GM12875 (cell line): ENCODE measurements at regions not wholly inside any gene's neighbourhood (a gene's known extent, or its start where the extent isn't known, plus 50 kb on each side); places are given as distances from the start of the nearest gene placed in this dataset.

Source experiments
- H3K4me3 ChIP-seq: one replicate; pipeline ENCODE4 v1.5.1; 2011; ENCODE audit warnings: low read depth, low read length, control low read depth
- TF ChIP-seq, protein P1 (sequence below): IDR thresholded peaks from 2 replicates; pipeline ENCODE4 v1.5.1; 2011; ENCODE audit warnings: low read depth, mild to moderate bottlenecking, control low read depth, inconsistent platforms, low read length, moderate library complexity, borderline replicate concordance; ENCODE audit not compliant: insufficient read depth

GRCh38 chr16:51649631-51650030 lies 498.6 kb upstream of the SALL1 start:
- no peak overlapping the region for H3K4me3 ChIP-seq
- TF ChIP-seq, protein P1, sequence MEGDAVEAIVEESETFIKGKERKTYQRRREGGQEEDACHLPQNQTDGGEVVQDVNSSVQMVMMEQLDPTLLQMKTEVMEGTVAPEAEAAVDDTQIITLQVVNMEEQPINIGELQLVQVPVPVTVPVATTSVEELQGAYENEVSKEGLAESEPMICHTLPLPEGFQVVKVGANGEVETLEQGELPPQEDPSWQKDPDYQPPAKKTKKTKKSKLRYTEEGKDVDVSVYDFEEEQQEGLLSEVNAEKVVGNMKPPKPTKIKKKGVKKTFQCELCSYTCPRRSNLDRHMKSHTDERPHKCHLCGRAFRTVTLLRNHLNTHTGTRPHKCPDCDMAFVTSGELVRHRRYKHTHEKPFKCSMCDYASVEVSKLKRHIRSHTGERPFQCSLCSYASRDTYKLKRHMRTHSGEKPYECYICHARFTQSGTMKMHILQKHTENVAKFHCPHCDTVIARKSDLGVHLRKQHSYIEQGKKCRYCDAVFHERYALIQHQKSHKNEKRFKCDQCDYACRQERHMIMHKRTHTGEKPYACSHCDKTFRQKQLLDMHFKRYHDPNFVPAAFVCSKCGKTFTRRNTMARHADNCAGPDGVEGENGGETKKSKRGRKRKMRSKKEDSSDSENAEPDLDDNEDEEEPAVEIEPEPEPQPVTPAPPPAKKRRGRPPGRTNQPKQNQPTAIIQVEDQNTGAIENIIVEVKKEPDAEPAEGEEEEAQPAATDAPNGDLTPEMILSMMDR, result no peak

DNA sequence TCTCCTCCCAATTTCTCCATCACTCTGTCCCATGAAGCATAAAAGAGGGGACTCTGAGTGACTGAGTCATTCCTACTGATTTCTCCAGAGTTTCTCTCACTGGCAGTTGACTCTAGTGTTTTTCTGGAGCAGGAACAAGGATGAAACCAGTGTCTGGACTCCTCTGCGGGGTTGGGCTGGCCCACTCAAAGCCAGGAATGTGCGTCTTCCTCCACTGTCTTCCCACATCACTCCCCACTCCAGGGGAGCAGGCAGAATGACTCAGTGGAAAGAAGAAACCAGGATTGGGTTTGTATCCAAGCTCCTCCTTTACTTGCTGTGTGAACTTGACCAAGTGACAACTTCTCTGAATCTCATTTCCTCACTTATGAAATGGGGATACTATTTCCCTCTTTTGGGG lies 497.5 kb upstream of the SALL1 start:
- TF ChIP-seq, protein P1, result no peak
- no peak overlapping the region for H3K4me3 ChIP-seq

- TF ChIP-seq, protein P1, result no peak
- H3K4me3 ChIP-seq, result no peak overlapping the region
Measured at GRCh38 chr16:51641191-51641765, 490.2 kb upstream of the SALL1 start.

DNA sequence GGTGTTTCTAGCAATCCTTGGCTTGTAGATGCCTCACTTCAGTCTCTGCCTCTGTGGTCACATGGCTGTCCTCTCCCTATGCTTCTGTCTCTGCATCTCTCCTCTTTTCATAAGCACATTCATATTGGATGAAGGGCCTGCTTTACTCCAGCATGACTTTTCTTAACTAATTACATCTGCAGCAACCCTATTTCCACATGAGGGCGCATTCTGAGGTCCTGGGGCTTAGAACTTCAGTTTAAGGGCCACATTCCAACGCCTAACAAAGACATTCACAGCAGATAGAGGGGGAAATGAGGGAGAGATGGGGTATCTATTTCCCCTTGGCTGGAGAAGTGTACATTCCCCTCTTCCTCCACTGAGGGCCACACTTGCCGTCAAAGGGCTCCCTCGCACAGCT lies 489.1 kb upstream of the SALL1 start:
- TF ChIP-seq, protein P1, result no peak
- no peak overlapping the region for H3K4me3 ChIP-seq

GRCh38 chr16:51638339-51639135 lies 487.5 kb upstream of the SALL1 start:
- TF ChIP-seq, protein P1, result no peak
- no peak overlapping the region for H3K4me3 ChIP-seq

GRCh38 chr16:51637770-51638094 lies 486.7 kb upstream of the SALL1 start:
- no peak overlapping the region for H3K4me3 ChIP-seq
- TF ChIP-seq, protein P1, result no peak
